HG02973 (cell line): ENCODE measurements at regions not wholly inside any gene's neighbourhood (a gene's known extent, or its start where the extent isn't known, plus 50 kb on each side); places are given as distances from the start of the nearest gene placed in this dataset.

ENCODE experiments used
- ATAC-seq: cut with Tn5 transposase; IDR thresholded peaks from one replicate; pipeline ENCODE4 v1.9.1; 2021; ENCODE audit warnings: moderate library complexity; ENCODE audit not compliant: unreplicated experiment

GRCh38 chr6:9428421-9429172 is 986.3 kb downstream of the TFAP2A start:
- no peak for ATAC-seq

DNA sequence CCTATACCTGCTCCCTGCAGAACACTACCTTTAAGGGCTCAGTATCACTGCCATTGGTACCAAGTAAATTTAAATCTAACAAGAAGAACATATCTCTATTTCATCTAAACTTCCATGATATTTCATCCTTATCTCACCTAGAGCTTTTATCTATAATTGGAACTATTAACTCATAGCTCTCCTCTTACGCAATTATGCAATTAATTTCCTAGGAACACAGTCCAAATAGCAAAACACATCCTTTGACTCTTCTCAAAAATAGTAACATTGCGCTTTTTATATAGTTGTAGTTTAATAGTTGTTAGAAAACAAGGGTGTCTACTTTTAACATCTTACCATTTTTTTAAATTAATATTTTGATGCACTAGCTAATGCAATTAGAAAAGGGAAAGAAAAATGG is 986.8 kb upstream of the SLC35B3 start:
- no peak for ATAC-seq

DNA sequence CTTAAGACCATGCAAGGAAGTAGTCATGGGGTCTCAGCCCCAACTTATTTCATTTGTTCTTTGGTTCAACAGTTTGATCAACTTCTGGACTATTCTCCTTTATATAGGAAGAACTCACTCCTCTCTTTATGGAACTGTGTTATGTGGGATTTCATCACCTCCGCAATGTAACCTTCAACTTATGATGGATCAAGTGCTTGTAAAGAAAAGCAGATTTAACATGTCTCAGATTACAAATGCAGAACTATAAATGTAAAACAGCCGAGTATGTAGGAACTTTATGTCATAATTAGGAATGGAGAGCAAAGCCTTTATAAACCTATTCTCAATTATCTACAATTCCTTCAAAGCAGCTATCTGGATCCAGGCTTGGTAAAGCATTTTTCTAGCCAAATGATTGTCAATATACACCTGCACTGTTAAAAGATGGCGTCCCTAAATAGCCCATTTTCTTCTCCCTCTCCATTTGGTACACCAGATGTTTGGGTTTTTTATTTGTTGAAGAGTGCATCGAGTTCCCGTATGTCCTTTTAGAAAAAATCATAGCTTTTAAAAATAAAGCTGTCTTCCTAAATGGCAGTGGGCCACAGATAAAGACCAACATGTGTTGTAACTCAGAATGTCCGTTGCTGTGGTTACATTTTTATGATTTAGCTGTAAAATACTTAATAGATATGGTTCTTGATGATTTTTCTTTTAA is 985.1 kb upstream of the SLC35B3 start:
- no peak for ATAC-seq

DNA sequence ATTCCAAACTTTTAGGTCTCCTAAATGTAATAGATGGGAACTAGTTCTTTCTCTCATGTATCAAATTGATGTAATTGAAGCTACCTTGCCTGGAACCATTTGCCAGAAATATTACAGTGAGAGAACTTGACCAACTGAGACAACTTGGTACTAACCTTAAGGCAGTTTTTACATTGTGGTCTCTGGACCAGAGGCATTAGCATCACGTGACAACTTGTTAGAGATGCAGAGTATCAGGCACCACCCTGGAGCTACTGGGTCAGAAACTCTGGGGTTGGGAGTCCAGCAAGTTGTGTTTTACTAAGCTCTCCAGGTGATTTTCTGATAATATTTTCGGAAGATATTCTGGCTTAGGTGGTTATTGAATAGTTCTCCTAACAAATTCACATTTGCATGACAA is 982.1 kb upstream of the SLC35B3 start:
- ATAC-seq, result no peak

DNA sequence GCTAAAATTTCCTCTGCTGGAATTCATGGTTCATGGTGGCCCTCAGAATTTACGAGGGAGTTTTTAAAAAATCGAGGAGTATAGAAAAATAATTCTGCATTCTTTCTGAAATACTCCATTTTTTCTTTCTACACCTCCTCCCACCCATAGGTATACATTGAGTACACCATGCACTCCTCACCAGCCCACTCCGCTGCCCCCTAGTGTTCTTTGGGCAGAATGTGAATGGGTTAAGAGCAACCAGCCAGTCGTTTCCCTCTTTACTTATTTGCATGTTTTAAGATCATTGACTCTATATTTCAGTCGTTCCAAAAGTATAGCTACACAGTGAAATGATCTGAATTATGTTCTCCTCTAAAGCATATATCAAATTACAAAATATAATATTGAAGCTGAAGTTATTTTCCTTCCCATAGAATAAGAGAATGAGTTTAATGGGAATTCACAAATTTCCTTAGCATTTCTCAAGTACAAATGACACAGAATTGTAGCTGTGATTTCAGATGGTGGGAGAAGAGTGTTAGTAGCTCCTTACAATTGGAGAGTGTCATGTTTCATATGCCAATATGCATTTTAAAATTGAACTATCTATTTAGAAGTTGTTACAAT is 977.7 kb upstream of the SLC35B3 start:
- ATAC-seq, result peak; percentile 86

- ATAC-seq, result no peak
Observed at GRCh38 chr6:9409126-9409525, 973.8 kb upstream of the SLC35B3 start.

DNA sequence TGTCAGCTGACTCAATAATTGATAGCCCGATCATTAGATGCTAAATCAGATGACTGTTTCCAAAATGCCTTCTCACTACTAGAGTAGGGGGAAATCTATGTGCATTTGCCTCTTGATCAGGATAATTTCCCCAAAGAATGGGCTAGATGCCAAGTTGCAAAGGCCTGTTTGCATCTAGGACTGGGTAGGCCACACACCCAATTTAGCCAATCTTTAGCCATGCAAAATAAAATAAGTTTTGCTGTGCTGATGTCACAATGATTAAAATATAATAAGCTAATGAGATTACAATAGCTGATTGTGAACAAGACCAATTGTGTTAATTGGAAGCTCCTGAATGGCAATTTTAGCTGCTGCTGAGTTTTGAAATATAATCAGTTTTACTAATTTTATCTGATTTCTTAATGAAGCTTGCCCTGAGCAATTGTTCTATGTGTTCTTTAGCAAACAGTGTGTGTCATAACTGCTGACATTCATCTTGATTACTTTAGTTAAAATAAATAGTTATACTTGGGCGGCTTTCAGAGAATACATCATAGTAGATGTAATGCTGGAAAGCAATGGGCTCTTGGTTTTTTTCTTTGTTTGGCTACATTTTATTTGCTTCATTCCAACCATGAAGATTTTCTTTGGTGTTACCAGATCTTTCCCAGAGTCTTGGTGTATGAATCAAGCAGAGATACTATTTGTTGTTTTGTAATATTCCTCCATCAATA is 973.2 kb upstream of the SLC35B3 start:
- no peak for ATAC-seq

DNA sequence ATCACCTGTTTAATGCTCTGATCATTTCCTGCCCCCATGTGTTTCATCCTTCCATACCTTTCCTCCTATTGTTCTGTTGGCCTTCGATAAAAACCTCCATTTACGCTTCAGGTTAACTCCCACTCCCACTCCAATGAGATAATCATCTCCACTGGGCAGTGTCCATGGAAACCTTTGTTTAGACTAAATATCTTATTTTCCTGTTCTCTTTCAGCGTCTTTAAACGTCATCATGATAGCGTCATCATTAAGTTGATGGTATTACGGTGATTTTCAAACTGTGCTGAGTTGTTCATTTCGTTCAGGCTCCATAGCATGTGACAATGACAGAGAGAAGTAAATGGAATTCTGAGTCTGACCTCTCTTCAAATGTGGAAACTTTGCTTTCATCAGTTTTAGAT is 970.5 kb upstream of the SLC35B3 start:
- ATAC-seq, result no peak

GRCh38 chr6:9405369-9405768 is 970.0 kb upstream of the SLC35B3 start:
- no peak for ATAC-seq

DNA sequence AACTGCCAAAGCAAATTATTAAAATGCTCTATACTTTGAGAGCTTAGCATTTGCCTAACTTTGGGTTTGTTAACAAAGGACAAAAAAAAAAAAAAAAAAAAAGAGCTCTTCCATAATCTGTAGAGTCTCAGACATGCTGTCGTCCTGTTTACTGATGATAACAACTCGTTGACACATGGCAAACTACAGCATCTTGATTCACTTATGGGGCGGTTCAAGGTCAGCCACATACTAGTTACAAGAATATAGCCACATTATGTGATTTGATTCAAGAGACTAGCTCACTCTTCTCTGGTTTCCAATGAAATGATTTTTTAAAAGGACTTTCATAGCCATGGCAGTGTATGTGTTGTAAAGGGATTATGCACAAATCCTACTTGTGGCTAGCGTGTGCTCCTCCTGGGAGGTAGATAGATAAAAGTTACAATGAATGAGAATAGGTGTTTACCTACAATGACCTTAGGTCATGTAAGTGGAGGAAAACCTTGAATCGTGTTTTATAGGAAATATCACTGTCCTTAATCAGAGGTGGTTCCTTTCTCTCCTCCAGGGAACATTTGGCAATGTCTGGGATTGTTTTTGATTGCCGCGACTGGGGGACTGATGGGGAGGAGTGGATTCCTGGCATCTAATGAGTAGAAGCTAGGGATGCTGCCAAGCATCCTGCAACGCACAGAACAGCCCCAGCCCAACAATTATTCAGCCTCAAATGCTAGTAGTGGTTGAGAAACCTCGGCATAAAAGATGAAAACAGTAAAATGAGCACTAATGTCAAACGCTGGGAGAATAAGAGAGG is 969.2 kb upstream of the SLC35B3 start:
- no peak for ATAC-seq

DNA sequence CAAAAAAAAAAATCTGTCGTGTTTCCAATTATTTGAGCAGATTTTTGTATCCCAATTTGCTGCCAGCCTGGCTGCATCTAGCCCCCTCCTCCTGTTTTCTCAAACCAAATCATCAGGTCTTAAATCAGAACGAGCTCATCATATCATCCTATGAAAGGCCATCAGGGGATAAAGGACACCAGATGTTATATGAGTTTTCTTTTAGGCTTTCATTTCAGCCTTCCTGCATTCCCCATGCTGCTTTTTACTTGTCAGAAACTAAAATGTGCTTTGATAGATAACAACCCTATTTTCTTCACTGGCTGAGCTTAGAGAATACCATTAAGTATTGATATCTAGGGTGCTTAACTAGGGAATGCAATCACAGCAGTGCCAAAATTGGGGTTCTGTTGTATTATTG is 968.4 kb upstream of the SLC35B3 start:
- no peak for ATAC-seq

- no peak for ATAC-seq
Observed at GRCh38 chr6:9401960-9402359, 966.6 kb upstream of the SLC35B3 start.

DNA sequence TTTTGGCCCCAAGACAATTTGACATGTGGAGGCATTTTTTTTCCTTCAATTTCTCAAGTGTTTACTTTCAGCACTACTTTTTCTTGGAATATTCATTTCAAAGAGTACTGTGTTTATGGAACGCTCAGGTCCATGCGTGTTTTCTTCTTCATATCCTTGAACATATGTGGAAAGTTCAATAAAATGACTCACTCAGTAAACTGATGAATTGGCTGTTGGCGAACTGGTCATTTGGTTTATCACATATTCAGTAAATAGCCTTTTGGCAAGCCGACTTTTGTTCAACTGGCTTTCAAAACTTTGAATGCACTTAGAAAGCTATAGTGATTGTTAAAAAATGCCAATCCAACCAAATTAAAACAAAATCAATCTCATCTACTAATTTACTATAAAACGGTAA is 964.6 kb upstream of the SLC35B3 start:
- ATAC-seq, result no peak

DNA sequence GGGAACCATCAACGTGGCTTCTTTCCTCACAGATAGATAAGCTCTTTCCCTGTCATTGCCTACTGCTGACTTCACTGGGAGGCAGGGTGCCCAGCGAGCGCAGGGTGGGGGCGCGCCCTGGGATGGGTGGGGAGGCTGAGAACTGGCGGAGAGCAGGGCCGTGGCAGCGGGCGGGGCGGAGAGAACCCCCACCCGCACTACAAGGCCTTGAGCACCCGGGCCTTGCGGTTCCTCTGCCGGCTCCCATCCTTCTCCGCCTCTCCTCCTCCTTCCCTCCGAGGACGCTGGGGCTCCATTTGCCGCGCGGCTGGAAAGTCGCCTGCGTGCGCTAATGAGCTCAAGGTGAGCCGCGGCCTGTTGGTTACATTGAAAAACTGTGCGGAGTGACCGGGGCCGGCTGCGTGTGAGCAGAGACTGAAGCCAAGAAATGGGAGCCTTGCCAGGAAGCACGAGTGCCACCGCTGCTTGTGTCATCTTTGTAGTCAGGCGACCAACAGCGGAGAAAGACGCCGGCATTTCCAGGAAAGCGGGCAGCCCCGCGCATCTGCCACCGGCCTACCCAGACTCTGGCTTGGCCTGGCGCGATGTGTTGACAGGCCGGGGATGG is 963.5 kb upstream of the SLC35B3 start:
- no peak for ATAC-seq

GRCh38 chr6:9398071-9398766 is 962.9 kb upstream of the SLC35B3 start:
- ATAC-seq, result no peak

DNA sequence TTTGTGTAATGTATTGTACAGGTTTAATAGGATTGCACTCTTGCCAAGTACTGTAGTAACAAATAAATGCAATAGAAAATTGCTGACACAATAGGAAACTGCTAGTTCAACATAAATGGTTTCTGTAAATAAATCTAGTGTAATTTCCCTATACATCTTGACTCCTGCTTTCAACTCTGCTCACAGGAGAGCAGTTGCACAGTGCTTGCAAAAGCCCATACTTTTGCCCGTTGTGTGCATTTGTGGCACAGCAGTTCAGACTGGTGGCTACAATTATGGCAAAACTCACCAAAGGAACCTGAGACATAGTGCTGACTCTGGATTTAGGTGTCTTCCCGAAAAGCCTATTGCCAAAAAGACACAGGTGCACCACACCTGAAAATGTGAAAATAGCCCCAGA is 953.3 kb upstream of the SLC35B3 start:
- no peak for ATAC-seq

DNA sequence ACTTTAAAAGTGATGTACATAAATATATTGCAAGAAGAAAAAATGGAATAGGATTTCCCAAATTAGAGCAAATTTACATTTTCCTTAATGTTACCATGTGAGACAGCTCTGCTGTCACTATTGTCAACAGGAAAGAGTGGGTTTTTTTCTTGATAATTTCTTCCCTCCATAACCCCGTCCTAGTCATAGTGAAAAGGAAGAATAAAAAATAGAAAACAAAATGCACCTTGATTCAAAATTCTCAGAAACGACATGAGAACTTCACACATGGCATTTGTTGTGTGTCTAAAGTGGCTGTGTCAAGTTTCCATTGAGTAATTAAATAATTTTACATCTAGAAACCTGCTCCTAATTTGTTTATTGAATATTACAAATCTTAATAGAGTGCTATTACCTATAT is 945.2 kb upstream of the SLC35B3 start:
- no peak for ATAC-seq

DNA sequence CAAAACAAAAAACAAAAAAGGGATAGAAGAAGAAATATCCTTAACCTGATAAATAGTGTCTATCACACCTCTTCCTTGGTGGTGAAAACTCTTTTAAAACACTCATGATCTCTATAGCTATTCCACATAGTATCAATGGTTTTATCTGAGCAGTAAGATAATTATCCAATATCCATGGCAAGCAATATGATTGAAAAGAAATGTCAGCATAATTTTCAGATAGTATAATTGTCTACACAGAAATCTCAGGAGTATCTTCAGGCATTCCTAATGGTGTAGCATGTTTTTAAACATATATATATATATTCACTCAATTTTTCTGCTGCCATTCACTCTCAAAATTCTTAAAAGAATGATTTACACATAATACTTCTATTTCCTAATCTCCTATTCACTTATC is 938.0 kb upstream of the SLC35B3 start:
- ATAC-seq, result no peak

DNA sequence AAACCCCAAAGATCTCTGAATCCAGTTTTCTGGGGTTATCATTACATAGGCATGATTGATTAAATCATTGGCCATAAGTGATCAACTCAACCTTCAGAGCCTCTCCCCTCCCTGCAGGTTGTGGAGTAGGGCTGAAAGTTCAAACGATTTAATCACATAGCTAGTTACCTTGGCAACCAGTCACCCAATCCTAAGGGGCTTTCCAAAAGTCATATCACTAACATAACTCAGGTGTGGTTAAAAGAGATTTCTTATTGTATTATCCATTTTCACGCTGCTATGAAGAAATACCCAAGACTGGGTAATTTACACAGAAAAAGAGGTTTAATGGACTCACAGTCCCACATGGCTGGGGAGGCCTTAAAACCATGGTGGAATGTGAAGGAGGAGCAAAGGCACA is 935.1 kb upstream of the SLC35B3 start:
- ATAC-seq, result no peak

DNA sequence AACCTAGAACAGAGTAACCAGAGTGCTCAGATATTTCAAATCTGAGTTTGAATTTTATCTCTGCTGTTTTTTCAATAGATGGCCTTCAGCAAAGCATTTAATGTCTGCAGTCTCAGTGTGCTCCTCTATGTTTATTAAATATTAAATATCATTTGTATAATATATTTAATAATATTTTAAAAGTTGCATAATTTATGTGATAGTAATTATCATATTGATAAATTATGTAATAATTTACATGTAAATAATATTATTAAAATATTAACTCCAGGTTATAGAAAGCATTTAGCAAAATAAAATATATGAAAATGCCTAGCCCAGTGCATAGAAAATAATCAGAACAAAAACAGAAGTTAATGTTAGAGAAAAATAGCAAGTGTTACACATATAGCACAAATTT is 930.0 kb upstream of the SLC35B3 start:
- no peak for ATAC-seq
